GM18868 (cell line): ENCODE measurements at regions not wholly inside any gene's neighbourhood (a gene's known extent, or its start where the extent isn't known, plus 50 kb on each side); places are given as distances from the start of the nearest gene placed in this dataset.
A peak's percentile ranks its signal among the peaks of the same experiment; 100 is the strongest.

Experiments used
- ATAC-seq: cut with Tn5 transposase; IDR thresholded peaks from one replicate; pipeline ENCODE4 v1.9.1; 2021; ENCODE audit warnings: mild to moderate bottlenecking, moderate library complexity; ENCODE audit not compliant: unreplicated experiment

DNA sequence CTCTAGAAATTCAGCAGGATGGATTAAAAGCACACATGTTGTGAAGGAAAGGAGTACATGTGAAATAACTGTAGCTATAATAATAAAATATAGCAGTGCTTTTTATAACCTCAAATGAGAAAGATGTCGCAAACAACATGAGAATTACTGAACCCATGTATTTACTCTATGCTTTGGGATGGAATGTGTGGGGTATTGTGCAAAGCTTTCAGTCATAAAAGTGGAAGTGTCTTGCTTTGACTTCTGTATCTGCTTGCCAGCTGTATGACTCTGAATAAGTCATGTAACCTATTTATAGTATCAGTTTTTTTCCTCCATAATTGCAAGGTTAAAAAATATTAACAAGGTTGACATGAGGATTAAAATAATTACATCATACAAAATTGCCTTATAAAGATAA, 519.3 kb upstream of the CADM2 start:
- ATAC-seq: no peak

DNA sequence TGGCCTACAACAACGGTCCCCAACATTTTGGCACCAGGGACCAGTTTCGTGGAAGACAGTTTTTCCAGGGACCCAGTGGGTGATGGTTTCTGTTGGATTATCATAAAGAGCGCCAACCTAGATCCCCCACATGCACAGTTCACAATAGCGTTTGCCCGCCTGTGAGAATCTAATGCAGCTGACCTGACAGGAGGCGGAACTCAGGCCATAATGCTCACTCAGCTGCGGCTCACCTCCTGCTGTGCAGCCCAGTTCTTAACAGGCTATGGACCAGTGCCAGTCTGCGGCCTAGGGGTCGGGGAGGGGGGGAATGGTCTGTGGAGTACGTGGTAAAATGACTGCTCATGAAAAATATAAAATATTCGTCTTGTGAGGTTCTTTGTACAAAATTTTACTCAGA, 518.5 kb upstream of the CADM2 start:
- ATAC-seq: no peak

- no peak for ATAC-seq
Observed at GRCh38 chr3:84442533-84442932, 516.3 kb upstream of the CADM2 start.

DNA sequence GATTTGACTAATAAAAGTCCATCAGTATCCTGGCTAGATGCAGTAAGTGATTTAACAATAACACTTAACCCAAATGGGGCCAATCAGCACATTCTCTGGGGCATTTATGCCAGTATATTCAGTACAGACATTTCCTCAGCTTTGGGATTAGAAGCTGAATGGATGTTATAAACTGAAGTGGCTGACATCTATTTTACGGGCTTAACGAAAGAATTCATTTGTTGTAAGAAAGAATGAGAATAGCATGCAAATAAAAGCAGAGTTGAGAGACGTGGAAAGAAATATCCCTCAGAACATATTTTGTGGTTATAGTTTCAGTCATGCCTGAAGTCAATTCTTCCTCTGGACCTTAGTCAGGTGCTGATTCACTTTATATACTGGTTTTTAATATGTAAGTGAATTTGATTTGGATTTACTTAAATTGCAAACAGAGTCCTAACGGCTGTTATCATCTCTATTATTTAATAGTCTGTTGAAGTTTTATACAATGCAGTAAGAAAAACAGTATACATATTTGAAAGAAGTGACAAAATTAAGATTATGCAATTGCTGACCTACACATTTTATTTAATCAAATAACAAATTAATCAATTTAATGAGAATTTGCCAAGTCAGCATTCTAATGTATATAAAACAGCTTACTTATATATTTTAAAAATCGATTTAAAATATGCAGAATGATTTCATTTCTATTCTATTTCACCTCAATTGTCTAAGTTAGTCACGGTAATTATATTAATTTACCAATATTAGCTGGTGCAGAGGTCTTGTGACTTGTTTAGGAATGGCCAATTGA, 513.9 kb upstream of the CADM2 start:
- no peak for ATAC-seq

DNA sequence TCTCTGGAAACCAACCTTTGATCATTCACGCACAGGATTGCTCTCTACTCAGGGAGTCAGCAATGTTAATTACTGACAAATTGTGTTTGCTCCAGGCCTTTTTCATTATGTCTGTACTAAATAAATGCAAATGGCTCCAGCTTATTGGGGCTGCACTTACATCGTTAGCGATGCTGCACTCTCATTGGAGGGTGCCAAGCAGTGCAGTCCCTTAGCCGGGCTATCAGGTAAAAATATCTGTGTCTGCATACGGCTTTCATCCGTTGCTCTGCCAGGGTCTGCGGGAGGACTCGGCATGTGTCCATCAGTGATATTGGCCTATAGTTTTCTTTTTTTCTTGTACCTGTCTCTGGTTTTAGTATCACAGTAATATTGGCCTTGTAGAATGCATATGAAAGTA, 471.5 kb upstream of the CADM2 start:
- no peak for ATAC-seq

GRCh38 chr3:84504761-84505160, 454.0 kb upstream of the CADM2 start:
- ATAC-seq: no peak

- ATAC-seq: no peak
Observed at GRCh38 chr3:84510007-84510406, 448.8 kb upstream of the CADM2 start.

- ATAC-seq: no peak
Observed at GRCh38 chr3:84522893-84523292, 435.9 kb upstream of the CADM2 start.

DNA sequence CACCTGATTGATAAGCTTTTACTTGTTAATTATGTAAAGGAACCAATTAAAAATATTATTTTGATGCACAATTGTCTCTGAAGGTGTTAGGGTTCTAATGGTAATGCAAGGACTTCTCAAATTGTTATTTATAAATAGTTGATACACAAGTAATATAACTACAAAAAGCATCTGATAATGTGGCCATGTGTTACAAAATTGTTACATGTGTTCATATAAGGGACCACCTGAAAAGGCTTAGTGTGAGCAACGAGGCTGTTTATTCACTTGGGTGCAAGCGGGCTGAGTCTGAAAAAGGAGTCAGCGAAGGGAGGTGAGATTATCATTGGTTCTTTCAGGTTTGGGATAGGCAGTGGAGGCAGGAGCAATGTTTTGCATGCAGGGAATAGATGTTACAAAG, 421.9 kb upstream of the CADM2 start:
- ATAC-seq: no peak

- no peak for ATAC-seq
Observed at GRCh38 chr3:84538597-84538996, 420.2 kb upstream of the CADM2 start.

GRCh38 chr3:84547207-84547606, 411.6 kb upstream of the CADM2 start:
- ATAC-seq: no peak

- peak; percentile 99 for ATAC-seq
Observed at GRCh38 chr3:84547971-84548970, 410.5 kb upstream of the CADM2 start.

GRCh38 chr3:84555629-84556028, 403.2 kb upstream of the CADM2 start:
- no peak for ATAC-seq

DNA sequence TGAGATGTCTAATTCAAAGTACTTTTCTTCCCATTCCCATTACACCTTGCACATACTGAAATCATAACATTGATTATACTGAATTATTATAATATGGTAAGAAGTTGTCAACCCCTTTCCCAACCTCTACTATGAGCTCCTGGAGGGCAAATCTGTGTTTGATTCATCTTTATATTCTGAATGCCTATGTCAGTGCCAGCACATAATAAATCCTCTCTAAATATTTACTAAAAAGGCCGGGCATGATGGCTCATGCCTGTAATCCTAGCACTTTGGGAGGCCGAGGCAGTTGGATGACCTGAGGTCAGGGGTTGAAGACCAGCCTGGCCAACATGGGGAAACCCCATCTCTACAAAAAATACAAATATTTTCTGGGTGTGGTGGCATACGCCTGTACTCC, 392.5 kb upstream of the CADM2 start:
- no peak for ATAC-seq

DNA sequence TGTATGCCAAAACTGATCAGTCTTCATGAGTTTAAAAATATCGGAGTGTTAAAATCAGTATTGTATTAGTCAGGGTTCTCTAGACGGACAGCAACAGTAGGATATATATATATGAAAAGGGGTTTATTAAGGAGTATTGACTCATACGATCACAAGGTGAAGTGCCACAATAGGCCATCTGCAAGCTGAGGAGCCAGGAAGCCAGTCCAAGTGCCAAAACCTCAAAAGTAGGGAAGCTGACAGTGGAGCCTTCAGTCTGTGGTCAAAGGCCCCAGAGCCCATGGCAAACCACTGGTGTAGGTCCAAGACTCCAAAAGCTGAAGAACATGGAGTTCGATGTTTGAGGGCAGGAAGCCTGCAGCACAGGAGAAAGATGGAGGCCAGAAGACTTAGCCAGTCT, 391.0 kb upstream of the CADM2 start:
- no peak for ATAC-seq

GRCh38 chr3:84573962-84574361, 384.8 kb upstream of the CADM2 start:
- no peak for ATAC-seq

GRCh38 chr3:84586427-84586826, 372.4 kb upstream of the CADM2 start:
- no peak for ATAC-seq

- ATAC-seq: no peak
Observed at GRCh38 chr3:84600703-84601225, 358.0 kb upstream of the CADM2 start.

- ATAC-seq: no peak
Observed at GRCh38 chr3:84601303-84601702, 357.5 kb upstream of the CADM2 start.

DNA sequence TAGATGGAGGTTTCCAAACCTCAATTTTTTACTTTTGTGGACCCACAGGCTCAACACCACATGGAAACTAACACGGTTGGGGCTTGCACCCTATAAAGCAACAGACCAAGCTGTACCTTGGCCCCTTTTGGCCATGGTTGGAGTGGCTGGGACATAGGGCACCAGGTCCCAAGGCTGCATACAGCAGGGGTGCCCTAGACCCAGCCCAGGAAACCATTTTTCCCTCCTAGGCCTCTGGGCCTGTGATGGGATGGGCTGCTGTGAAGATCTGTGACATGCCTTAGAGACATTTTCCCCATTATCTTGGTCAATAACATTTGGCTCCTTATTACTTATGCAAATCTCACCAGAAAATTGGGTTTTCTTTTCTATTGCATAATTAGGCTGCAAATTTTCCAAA, 337.0 kb upstream of the CADM2 start:
- ATAC-seq: no peak

GRCh38 chr3:84634668-84635067, 324.1 kb upstream of the CADM2 start:
- ATAC-seq: no peak

- ATAC-seq: no peak
Observed at GRCh38 chr3:84637272-84637671, 321.5 kb upstream of the CADM2 start.
